Body of pancreas (tissue), 4 donors: ENCODE measurements at regions not wholly inside any gene's neighbourhood (a gene's known extent, or its start where the extent isn't known, plus 50 kb on each side); places are given as distances from the start of the nearest gene placed in this dataset.
"Not testable (repeated sequence)": the region's sequence is repeated elsewhere in the genome, so short reads cannot be mapped to it uniquely, and the experiment has no call there.

ENCODE experiments used
- ATAC-seq: fragments of 150-250 bp; one replicate; pipeline ENCODE4 v1.9.1; 2016
- DNase-seq, 4 donors: peaks; one replicate each; pipeline ENCODE4 v3.0.0-alpha.2; 2019
- H3K27ac ChIP-seq, 4 donors: fragments of 200-600 bp; sonication (generic); 1 replicate in 3 of 4; 2 replicates in 1 of 4; pipeline versions ENCODE4 v1.5.1 to v1.6.1; 2016 to 2019; ENCODE audit warnings: mild to moderate bottlenecking in 1 of 4, mixed read lengths in 1 of 4, moderate library complexity in 1 of 4
- H3K27me3 ChIP-seq, 2 donors: fragments of 200-600 bp; sonication (generic); one replicate each; pipeline ENCODE4 v1.6.0; 2016; ENCODE audit warnings: mild to moderate bottlenecking in 1 of 2
- H3K36me3 ChIP-seq, 2 donors: fragments of 200-600 bp; sonication (generic); replicated peaks in 1 of 2; 2 replicates each; pipeline ENCODE4 v1.5.1; 2016; ENCODE audit warnings: low read depth in 2 of 2; ENCODE audit not compliant: insufficient read depth in 1 of 2
- H3K4me1 ChIP-seq: fragments of 200-600 bp; sonication (generic); one replicate; pipeline ENCODE4 v1.6.0; 2016
- H3K4me3 ChIP-seq, 2 donors: fragments of 200-600 bp; sonication (generic); 1 replicate in 1 of 2; 2 replicates in 1 of 2; pipeline ENCODE4 v1.5.1; 2016 to 2019
- H3K9me3 ChIP-seq, 3 donors: fragments of 200-600 bp; sonication (generic); 1 replicate in 2 of 3; 2 replicates in 1 of 3; pipeline ENCODE4 v1.5.1; 2016
- POLR2A ChIP-seq, 3 donors: fragments of 450-650 bp; IDR thresholded peaks; one replicate each; pipeline ENCODE4 v1.6.1; 2016; ENCODE audit warnings: antibody characterized with exemption in 3 of 3, mild to moderate bottlenecking in 2 of 3
- WGBS, 2 donors: methylation state at CpG; one replicate each; pipeline ENCODE4 v1.1.5; 2017; 5-methylcytosine and 5-hydroxymethylcytosine counted together
- intact Hi-C: fragments of 100-400 bp; cut with DNase I; formaldehyde crosslinking; loops from one replicate; pipeline ENCODE4 v1.15.1; 2023
- TF ChIP-seq, protein P1 (sequence below), 7 experiments: fragments of 450-650 bp in 4 of 7; fragments of 200-600 bp in 3 of 7; sonication (generic) in 3 of 7; IDR thresholded peaks; one replicate each; pipeline ENCODE4 v1.5.1; 2016 to 2019; ENCODE audit warnings: antibody characterized with exemption in 7 of 7

DNA sequence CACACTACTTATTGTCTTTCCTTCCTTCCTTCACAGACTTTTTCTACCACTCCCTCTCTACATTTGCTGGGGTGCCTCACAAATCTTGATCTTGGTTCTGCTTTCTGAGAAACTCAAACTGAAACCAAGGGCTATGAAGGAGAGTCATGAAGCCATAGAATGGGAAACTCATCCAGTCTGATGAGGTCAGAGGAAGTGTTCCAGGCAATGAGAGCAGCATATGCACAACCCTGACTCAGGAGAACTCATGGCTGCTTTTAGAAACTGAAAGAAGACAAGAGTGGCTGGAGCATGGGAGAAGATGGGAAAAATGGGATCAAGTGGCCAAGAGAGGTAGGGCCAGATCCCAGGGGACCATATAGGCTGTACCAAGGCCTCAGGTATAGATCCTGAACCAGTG is 130.0 kb upstream of the TOX3 start:
- Histone ChIP-seq H3K27me3 (no peaks in the 10 kb centered on the region), H3K4me3 (no peak overlapping the region), H3K36me3 (no peaks in the 10 kb centered on the region), H3K9me3 (no peaks in the 10 kb centered on the region), H3K4me1 (no peaks in the 10 kb centered on the region), H3K27ac (no peak overlapping the region)
- no peak for ATAC-seq
- intact Hi-C loops, result no loop called here
- TF ChIP-seq, protein P1, sequence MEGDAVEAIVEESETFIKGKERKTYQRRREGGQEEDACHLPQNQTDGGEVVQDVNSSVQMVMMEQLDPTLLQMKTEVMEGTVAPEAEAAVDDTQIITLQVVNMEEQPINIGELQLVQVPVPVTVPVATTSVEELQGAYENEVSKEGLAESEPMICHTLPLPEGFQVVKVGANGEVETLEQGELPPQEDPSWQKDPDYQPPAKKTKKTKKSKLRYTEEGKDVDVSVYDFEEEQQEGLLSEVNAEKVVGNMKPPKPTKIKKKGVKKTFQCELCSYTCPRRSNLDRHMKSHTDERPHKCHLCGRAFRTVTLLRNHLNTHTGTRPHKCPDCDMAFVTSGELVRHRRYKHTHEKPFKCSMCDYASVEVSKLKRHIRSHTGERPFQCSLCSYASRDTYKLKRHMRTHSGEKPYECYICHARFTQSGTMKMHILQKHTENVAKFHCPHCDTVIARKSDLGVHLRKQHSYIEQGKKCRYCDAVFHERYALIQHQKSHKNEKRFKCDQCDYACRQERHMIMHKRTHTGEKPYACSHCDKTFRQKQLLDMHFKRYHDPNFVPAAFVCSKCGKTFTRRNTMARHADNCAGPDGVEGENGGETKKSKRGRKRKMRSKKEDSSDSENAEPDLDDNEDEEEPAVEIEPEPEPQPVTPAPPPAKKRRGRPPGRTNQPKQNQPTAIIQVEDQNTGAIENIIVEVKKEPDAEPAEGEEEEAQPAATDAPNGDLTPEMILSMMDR (IDR thresholded peaks at IDR 0.05), result no peak
- DNase-seq, result no peak

DNA sequence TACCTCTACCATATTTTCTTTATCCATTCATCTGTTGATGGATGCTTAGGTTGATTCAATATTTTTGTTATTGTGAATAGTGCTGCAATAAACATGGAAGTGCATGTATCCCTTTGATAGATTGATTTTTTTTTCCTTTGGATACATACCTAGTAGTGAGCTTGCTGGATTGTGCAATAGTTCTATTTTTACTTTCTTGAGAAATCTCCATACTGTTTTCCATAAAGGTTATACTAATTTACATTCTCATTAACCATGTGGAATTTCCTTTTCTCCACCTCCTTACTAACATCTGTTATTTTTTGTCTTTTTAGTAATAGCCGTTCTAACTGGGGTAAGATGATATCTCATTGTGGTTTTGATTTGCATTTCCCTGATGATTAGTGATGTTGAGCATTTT is 124.6 kb upstream of the TOX3 start:
- no peak for ATAC-seq
- H3K4me1 ChIP-seq, result no peaks in the 10 kb centered on the region
- intact Hi-C loops, result no loop called here

DNA sequence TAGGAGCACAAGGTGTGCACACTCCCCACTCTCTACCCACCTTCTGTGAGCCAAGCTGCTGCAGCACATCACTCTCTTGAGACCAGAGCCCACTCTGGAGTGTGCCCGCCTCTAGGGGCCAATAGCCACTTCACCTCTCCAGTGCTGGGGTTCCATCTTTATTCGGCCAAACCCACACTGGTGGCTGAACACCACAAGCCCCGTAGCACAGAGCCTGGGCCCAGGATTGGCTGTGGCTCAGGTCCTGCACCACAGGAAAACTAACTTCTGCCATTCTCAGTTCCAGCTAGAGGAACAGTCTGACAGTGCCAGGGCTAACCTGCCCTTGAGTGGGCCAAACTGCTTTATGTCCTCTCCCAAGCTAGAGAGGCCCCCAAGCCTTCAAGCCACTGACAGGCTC is 111.0 kb upstream of the TOX3 start:
- Histone ChIP-seq H3K27ac (no peak overlapping the region), H3K27me3 (no peaks in the 10 kb centered on the region), H3K9me3 (peaks cover 0 to 16% (median 0%) of the 10 kb centered on the region in 3 donors), H3K4me3 (no peak overlapping the region), H3K36me3 (no peaks in the 10 kb centered on the region), H3K4me1 (no peaks in the 10 kb centered on the region)
- ATAC-seq (no peak), DNase-seq (no peak)
- intact Hi-C loops, result no loop called here
- 87% methylated on average over 3 of the region's 3 CpGs for WGBS, 2 donors
- no peak for TF ChIP-seq POLR2A (IDR thresholded peaks at IDR 0.05)
- TF ChIP-seq, protein P1 (IDR thresholded peaks at IDR 0.05), result no peak

More for the DNA sequence above, 124.6 kb upstream of the TOX3 start:
- Histone ChIP-seq H3K4me3 (no peak overlapping the region), H3K9me3 (no peaks in the 10 kb centered on the region), H3K27ac (no peak overlapping the region), H3K27me3 (no peaks in the 10 kb centered on the region), H3K36me3 (no peaks in the 10 kb centered on the region)
- DNase-seq, result no peak
- WGBS, 2 donors, result 72 to 75% methylated on average over 1 of the region's 1 CpG
- TF ChIP-seq, protein P1 (IDR thresholded peaks at IDR 0.05), result no peak
- no peak for TF ChIP-seq POLR2A (IDR thresholded peaks at IDR 0.05)

DNA sequence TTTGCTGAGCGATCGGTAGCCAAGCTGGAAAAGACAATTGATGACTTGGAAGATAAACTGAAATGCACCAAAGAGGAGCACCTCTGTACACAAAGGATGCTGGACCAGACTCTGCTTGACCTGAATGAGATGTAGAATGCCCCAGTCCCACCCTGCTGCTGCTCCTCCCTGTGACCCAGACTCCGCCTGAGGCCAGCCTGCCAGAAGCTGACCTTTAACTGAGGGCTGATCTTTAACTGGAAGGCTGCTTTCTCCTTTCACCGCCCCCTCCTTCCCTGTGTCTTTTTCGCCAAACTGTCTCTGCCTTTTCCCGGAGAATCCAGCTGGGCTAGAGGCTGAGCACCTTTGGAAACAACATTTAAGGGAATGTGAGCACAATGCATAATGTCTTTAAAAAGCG is 109.0 kb upstream of the TOX3 start:
- H3K4me3 ChIP-seq, H3K36me3 ChIP-seq, H3K27ac ChIP-seq, H3K27me3 ChIP-seq, H3K9me3 ChIP-seq, H3K4me1 ChIP-seq, ATAC-seq, DNase-seq, intact Hi-C loops: not testable (repeated sequence)
- 75 to 76% methylated on average over 7 of the region's 7 CpGs for WGBS, 2 donors

DNA sequence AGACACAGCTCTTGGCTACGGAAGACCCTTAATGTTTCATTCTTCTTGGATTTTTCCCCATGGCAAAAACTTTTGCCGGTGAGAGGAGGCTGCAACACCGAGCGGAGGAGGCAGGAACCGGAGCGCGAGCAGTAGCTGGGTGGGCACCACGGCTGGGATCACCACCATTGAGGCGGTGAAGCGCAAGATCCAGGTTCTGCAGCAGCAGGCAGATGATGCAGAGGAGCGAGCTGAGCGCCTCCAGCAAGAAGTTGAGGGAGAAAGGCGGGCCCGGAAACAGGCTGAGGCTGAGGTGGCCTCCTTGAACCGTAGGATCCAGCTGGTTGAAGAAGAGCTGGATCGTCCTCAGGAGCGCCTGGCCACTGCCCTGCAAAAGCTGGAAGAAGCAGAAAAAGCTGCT is 108.2 kb upstream of the TOX3 start:
- ATAC-seq, H3K9me3 ChIP-seq, H3K4me1 ChIP-seq, DNase-seq, H3K4me3 ChIP-seq, H3K27ac ChIP-seq, intact Hi-C loops, H3K36me3 ChIP-seq, H3K27me3 ChIP-seq: not testable (repeated sequence)
- WGBS, 2 donors, result 90 to 91% methylated on average over 17 of the region's 17 CpGs

DNA sequence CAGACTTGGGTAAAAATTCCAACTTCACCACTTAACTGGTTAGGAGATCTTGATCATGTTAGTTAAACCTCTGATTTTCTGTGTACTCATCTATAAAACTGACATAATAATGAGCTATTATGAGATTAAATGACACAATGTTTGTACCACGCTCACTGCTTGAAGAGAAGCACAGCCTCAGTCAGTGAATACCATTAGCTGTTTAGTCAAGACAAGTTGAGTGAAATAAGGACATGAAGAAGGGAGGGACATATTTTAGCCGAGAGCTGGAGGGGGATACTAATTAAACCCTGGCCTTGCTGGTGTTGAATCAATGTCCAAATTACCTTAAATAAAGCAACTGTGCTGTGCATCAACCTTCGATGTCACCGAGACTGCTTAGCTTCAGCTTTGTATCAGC is 105.1 kb upstream of the TOX3 start:
- DNase-seq, result no peak
- Histone ChIP-seq H3K9me3 (no peaks in the 10 kb centered on the region), H3K27me3 (no peaks in the 10 kb centered on the region), H3K36me3 (no peaks in the 10 kb centered on the region), H3K4me1 (no peaks in the 10 kb centered on the region), H3K27ac (no peak overlapping the region), H3K4me3 (no peak overlapping the region)
- intact Hi-C loops, result no loop called here
- 77 to 79% methylated on average over 4 of the region's 4 CpGs for WGBS, 2 donors
- ATAC-seq, result no peak
- TF ChIP-seq, protein P1 (IDR thresholded peaks at IDR 0.05), result no peak
- TF ChIP-seq POLR2A (IDR thresholded peaks at IDR 0.05), result no peak
